ENCODE measurements at regions not wholly inside any gene's neighbourhood (a gene's known extent, or its start where the extent isn't known, plus 50 kb on each side); places are given as distances from the start of the nearest gene placed in this dataset.

DNA sequence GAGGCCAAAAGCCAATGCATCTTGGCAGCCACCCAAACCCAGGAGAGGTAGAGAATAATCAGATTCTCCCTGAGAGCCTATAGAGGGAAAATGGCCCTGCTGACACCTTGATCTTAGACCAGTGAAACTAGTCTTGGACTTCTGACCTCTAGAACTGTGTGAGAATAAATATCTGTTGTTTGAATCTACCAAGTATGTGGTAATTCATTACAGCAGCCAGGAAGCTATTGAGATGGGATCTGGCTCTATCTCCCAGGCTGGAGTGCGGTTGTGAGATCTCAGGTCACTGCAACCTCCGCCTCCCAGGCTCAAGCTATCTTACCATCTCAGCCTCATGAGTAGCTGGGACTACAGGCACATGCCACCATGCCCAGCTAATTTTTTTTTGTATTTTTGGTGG lies 567.2 kb downstream of the MBD2 start:
- TF ChIP-seq, protein P1, sequence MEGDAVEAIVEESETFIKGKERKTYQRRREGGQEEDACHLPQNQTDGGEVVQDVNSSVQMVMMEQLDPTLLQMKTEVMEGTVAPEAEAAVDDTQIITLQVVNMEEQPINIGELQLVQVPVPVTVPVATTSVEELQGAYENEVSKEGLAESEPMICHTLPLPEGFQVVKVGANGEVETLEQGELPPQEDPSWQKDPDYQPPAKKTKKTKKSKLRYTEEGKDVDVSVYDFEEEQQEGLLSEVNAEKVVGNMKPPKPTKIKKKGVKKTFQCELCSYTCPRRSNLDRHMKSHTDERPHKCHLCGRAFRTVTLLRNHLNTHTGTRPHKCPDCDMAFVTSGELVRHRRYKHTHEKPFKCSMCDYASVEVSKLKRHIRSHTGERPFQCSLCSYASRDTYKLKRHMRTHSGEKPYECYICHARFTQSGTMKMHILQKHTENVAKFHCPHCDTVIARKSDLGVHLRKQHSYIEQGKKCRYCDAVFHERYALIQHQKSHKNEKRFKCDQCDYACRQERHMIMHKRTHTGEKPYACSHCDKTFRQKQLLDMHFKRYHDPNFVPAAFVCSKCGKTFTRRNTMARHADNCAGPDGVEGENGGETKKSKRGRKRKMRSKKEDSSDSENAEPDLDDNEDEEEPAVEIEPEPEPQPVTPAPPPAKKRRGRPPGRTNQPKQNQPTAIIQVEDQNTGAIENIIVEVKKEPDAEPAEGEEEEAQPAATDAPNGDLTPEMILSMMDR (IDR thresholded peaks at IDR 0.05): no peak
- no peak for TF ChIP-seq POLR2A (IDR thresholded peaks at IDR 0.05)
- TF ChIP-seq POLR2AphosphoS5 (IDR thresholded peaks at IDR 0.05; ENCODE audit: insufficient read depth in 1 of 2, low read depth in 1 of 2): no peak
